H1 (cell line): ENCODE measurements at regions not wholly inside any gene's neighbourhood (a gene's known extent, or its start where the extent isn't known, plus 50 kb on each side); places are given as distances from the start of the nearest gene placed in this dataset.

Source experiments
- CTCF ChIA-PET: fragments of 300-600 bp; sonication (Branson Sonifier 250); formaldehyde crosslinking; loops from one replicate; lab custom pipeline; 2021; ENCODE audit not compliant: partially characterized antibody; lab: Charles Lee
- POLR2A ChIA-PET: fragments of 300-600 bp; sonication (Branson Sonifier 250); formaldehyde crosslinking; loops from one replicate; lab custom pipeline; 2021; ENCODE audit warnings: inconsistent platforms; ENCODE audit not compliant: partially characterized antibody; lab: Charles Lee
- DNase-seq, 2 experiments: peaks; one replicate each; pipeline versions ENCODE4 v3.0.0 to v3.0.0-alpha.2; 2010 to 2022; ENCODE audit warnings: low spot score in 2 of 2, low read depth in 1 of 2, mixed read lengths in 1 of 2
- FAIRE-seq: peaks from 2 replicates; lab custom pipeline; 2011; peaks lifted over from hg19 to GRCh38; lab: Jason Lieb, UNC
- H2AFZ ChIP-seq: 2 replicates; pipeline ENCODE4 v1.8.1; 2012; ENCODE audit warnings: low read length, inconsistent platforms
- H2AK5ac ChIP-seq: 2 replicates; pipeline ENCODE4 v1.6.1; 2013; ENCODE audit warnings: low read depth, low read length
- H2BK120ac ChIP-seq: replicated peaks from 2 replicates; pipeline ENCODE3; 2013; ENCODE audit warnings: low read depth, low read length, inconsistent platforms
- H2BK12ac ChIP-seq: 2 replicates; pipeline ENCODE4 v1.6.1; 2013; ENCODE audit warnings: low read depth, low read length
- H2BK15ac ChIP-seq: 2 replicates; pipeline ENCODE4 v1.6.1; 2013; ENCODE audit warnings: low read length
- H2BK20ac ChIP-seq: 2 replicates; pipeline ENCODE4 v1.6.1; 2013; ENCODE audit warnings: low read length
- H2BK5ac ChIP-seq: 2 replicates; pipeline ENCODE4 v1.6.1; 2013; ENCODE audit warnings: low read depth, low read length
- H3K14ac ChIP-seq: 2 replicates; pipeline ENCODE4 v1.6.1; 2013; ENCODE audit warnings: inconsistent platforms; ENCODE audit not compliant: insufficient read length
- H3K18ac ChIP-seq: 2 replicates; pipeline ENCODE4 v1.6.1; 2013; ENCODE audit warnings: low read length; ENCODE audit errors: extremely low read depth
- H3K23ac ChIP-seq: 2 replicates; pipeline ENCODE4 v1.6.1; 2013; ENCODE audit warnings: inconsistent platforms; ENCODE audit not compliant: insufficient read length
- H3K23me2 ChIP-seq: 2 replicates; pipeline ENCODE4 v1.6.1; 2013; ENCODE audit warnings: low read depth, low read length
- H3K27ac ChIP-seq: 2 replicates; pipeline ENCODE4 v1.6.1; 2011; ENCODE audit warnings: low read depth, low read length, inconsistent platforms
- H3K27me3 ChIP-seq, 4 experiments: replicated peaks in 1 of 4; 1 replicate in 1 of 4; 2 replicates in 3 of 4; pipeline versions ENCODE4 v1.6.1 to v1.8.1; 2011 to 2013; ENCODE audit warnings: low read length in 3 of 4, mild to moderate bottlenecking in 3 of 4, inconsistent platforms in 2 of 4, mixed read lengths in 2 of 4, moderate library complexity in 1 of 4; ENCODE audit not compliant: control insufficient read depth in 3 of 4, insufficient read depth in 3 of 4; ENCODE audit errors: extremely low read depth in 1 of 4
- H3K36me3 ChIP-seq, 4 experiments: 2 replicates each; pipeline versions ENCODE4 v1.6.1 to v1.8.1; 2011 to 2013; ENCODE audit warnings: mild to moderate bottlenecking in 4 of 4, low read length in 3 of 4, moderate library complexity in 2 of 4, control low read depth in 1 of 4, inconsistent platforms in 1 of 4; ENCODE audit not compliant: insufficient read depth in 4 of 4, control insufficient read depth in 2 of 4
- H3K4ac ChIP-seq: replicated peaks from 2 replicates; pipeline ENCODE3; 2013; ENCODE audit warnings: low read length, low read depth, mixed read lengths, inconsistent platforms; ENCODE audit not compliant: insufficient read length
- H3K4me1 ChIP-seq, 4 experiments: replicated peaks in 1 of 4; 1 replicate in 1 of 4; 2 replicates in 3 of 4; pipeline versions ENCODE4 v1.6.1 to v1.8.1; 2011 to 2013; ENCODE audit warnings: low read length in 3 of 4, inconsistent platforms in 2 of 4, mixed read lengths in 1 of 4; ENCODE audit not compliant: insufficient read depth in 4 of 4, control insufficient read depth in 3 of 4
- H3K4me2 ChIP-seq, 2 experiments: 2 replicates each; pipeline versions ENCODE4 v1.6.1 to v1.8.1; 2011 to 2013; ENCODE audit warnings: low read depth in 2 of 2, low read length in 2 of 2, control low read depth in 1 of 2, inconsistent platforms in 1 of 2, mild to moderate bottlenecking in 1 of 2; ENCODE audit not compliant: insufficient read depth in 1 of 2
- H3K4me3 ChIP-seq, 4 experiments: fragments of 200-600, 300-600 bp in 1 of 4; sonication (generic), shearing (Covaris generic), sonication (Bioruptor Twin) in 1 of 4; 2 replicates each; pipeline versions ENCODE4 v1.5.1 to v1.8.1; 2011 to 2016; ENCODE audit warnings: low read length in 4 of 4, low read depth in 3 of 4, control low read depth in 2 of 4, inconsistent platforms in 2 of 4, mild to moderate bottlenecking in 2 of 4, mixed read lengths in 1 of 4, moderate library complexity in 1 of 4; ENCODE audit not compliant: insufficient read depth in 2 of 4; ENCODE audit errors: extremely low read depth in 1 of 4
- H3K56ac ChIP-seq: replicated peaks from 2 replicates; pipeline ENCODE3; 2013; ENCODE audit warnings: low read depth, mild to moderate bottlenecking, mixed read lengths, low read length, inconsistent platforms; ENCODE audit not compliant: insufficient read length
- H3K79me1 ChIP-seq: 2 replicates; pipeline ENCODE4 v1.6.1; 2013; ENCODE audit warnings: low read depth, low read length, control low read depth
- H3K79me2 ChIP-seq, 2 experiments: 2 replicates each; pipeline versions ENCODE4 v1.6.1 to v1.8.1; 2012 to 2013; ENCODE audit warnings: low read length in 2 of 2, mild to moderate bottlenecking in 2 of 2, inconsistent platforms in 1 of 2; ENCODE audit not compliant: insufficient read depth in 2 of 2, control insufficient read depth in 1 of 2
- H3K9ac ChIP-seq, 4 experiments: replicated peaks in 1 of 4; 1 replicate in 1 of 4; 2 replicates in 3 of 4; pipeline versions ENCODE4 v1.6.1 to v1.8.1; 2011 to 2013; ENCODE audit warnings: low read depth in 3 of 4, low read length in 3 of 4, control low read depth in 2 of 4, mild to moderate bottlenecking in 2 of 4, moderate library complexity in 2 of 4, inconsistent platforms in 1 of 4; ENCODE audit errors: extremely low read depth in 1 of 4
- H3K9me3 ChIP-seq, 2 experiments: 2 replicates each; pipeline versions ENCODE4 v1.6.1 to v1.8.1; 2012 to 2013; ENCODE audit warnings: mild to moderate bottlenecking in 2 of 2, moderate library complexity in 2 of 2, control low read depth in 1 of 2, inconsistent platforms in 1 of 2, low read depth in 1 of 2, low read length in 1 of 2, mixed read lengths in 1 of 2; ENCODE audit not compliant: insufficient read depth in 2 of 2
- H4K20me1 ChIP-seq, 2 experiments: replicated peaks in 1 of 2; 2 replicates each; pipeline versions ENCODE3 to v1.8.1; 2011 to 2013; ENCODE audit warnings: inconsistent platforms in 2 of 2, low read length in 2 of 2, mild to moderate bottlenecking in 1 of 2; ENCODE audit not compliant: insufficient read depth in 2 of 2, control insufficient read depth in 1 of 2
- H4K5ac ChIP-seq: 2 replicates; pipeline ENCODE4 v1.6.1; 2013; ENCODE audit warnings: low read length, low read depth, mixed read lengths, inconsistent platforms; ENCODE audit not compliant: insufficient read length
- H4K8ac ChIP-seq: 2 replicates; pipeline ENCODE4 v1.8.0; 2013; ENCODE audit warnings: mild to moderate bottlenecking, moderate library complexity, low read length, inconsistent platforms; ENCODE audit not compliant: insufficient read depth; ENCODE audit errors: extremely low read depth
- H4K91ac ChIP-seq: replicated peaks from 2 replicates; pipeline ENCODE3; 2013; ENCODE audit warnings: low read length, mixed read lengths, inconsistent platforms; ENCODE audit not compliant: insufficient read length
- NANOG ChIP-seq: IDR thresholded peaks from 2 replicates; pipeline ENCODE4 v1.6.1; 2011; ENCODE audit warnings: low read length, low read depth, mild to moderate bottlenecking, inconsistent platforms; ENCODE audit not compliant: insufficient read depth, poor library complexity, severe bottlenecking
- WGBS, 2 experiments: shearing (Covaris generic) in 1 of 2; methylation state at CpG; one replicate each; pipeline versions ENCODE4 v1.1.6 to v1.1.7; 2013 to 2015; ENCODE audit warnings: low lambda C conversion rate in 2 of 2, mixed read lengths in 2 of 2, inconsistent platforms in 1 of 2, low coverage in 1 of 2, missing lambda C conversion rate in 1 of 2; ENCODE audit not compliant: insufficient replicate concordance in 2 of 2, insufficient coverage in 1 of 2, insufficient read length in 1 of 2; ENCODE audit errors: extremely low coverage in 1 of 2, missing lambda C conversion rate in 1 of 2; 5-methylcytosine and 5-hydroxymethylcytosine counted together
- TF ChIP-seq, protein P1 (sequence below): IDR thresholded peaks from 2 replicates; pipeline ENCODE4 v1.6.1; 2012; ENCODE audit warnings: inconsistent platforms
- TF ChIP-seq, protein P2 (sequence below): IDR thresholded peaks from 2 replicates; pipeline ENCODE4 v1.6.1; 2011; ENCODE audit warnings: low read length, improper control_type of control experiment

- Histone ChIP-seq H3K4ac (peak overlapping the region; percentile 47), H3K79me1 (no peaks in the 10 kb centered on the region), H3K9ac (no peak overlapping the region), H3K18ac (0 out of 2 replicates have a peak overlapping the region, but pooled peaks have one; percentile 6), H3K4me1 (peaks cover 8 to 19% (median 11%) of the 10 kb centered on the region in 4 experiments), H3K27ac (no peak overlapping the region), H3K23me2 (no peaks in the 10 kb centered on the region), H4K5ac (no peak overlapping the region), H2BK5ac (no peak overlapping the region), H4K20me1 (no peaks in the 10 kb centered on the region), H4K91ac (peak overlapping the region; percentile 30), H3K36me3 (no peaks in the 10 kb centered on the region), H2AK5ac (no peak overlapping the region), H3K79me2 (no peaks in the 10 kb centered on the region), H3K27me3 (no peaks in the 10 kb centered on the region; a peak in 2 of 7 replicates), H2AFZ (no peak overlapping the region), H3K23ac (no peak overlapping the region), H2BK15ac (no peak overlapping the region), H3K14ac (no peak overlapping the region), H3K4me3 (no peak overlapping the region), H2BK120ac (no peak overlapping the region), H4K8ac (no peak overlapping the region), H3K56ac (no peak overlapping the region), H3K4me2 (peak overlapping the region; percentile 21 to 40; a peak in 2 of 4 replicates), H3K9me3 (peaks cover 0 to 6% of the 10 kb centered on the region in 2 experiments; a peak in 2 of 4 replicates), H2BK20ac (peak overlapping the region; percentile 100), H2BK12ac (peak overlapping the region; percentile 84; the same call in 1 of the 2 replicates)
- ChIA-PET POLR2A (interaction anchor here (0.6 kb wide), 1 partner anchor 258 kb away, joined by 3 read pairs; no protein-coding TSS in a partner anchor), CTCF (no interaction called here)
- DNase-seq (no peak), FAIRE-seq (peak; percentile 28)
- TF ChIP-seq NANOG = peak; percentile 84
- TF ChIP-seq, protein P1, sequence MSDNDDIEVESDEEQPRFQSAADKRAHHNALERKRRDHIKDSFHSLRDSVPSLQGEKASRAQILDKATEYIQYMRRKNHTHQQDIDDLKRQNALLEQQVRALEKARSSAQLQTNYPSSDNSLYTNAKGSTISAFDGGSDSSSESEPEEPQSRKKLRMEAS = peak; percentile 53; the same call in 1 of the 2 replicates
- TF ChIP-seq, protein P2, sequence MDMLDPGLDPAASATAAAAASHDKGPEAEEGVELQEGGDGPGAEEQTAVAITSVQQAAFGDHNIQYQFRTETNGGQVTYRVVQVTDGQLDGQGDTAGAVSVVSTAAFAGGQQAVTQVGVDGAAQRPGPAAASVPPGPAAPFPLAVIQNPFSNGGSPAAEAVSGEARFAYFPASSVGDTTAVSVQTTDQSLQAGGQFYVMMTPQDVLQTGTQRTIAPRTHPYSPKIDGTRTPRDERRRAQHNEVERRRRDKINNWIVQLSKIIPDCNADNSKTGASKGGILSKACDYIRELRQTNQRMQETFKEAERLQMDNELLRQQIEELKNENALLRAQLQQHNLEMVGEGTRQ = no peak
- 64% methylated on average over 15 of the region's 16 CpGs; no CpG with 5 or more reads in 1 of the 2 experiments for WGBS, 2 experiments
Measured at GRCh38 chr9:135198586-135199285, 111.3 kb downstream of the OLFM1 start.
